ENCODE measurements at regions not wholly inside any gene's neighbourhood (a gene's known extent, or its start where the extent isn't known, plus 50 kb on each side); places are given as distances from the start of the nearest gene placed in this dataset.
A peak's percentile ranks its signal among the peaks of the same experiment; 100 is the strongest.

DNA sequence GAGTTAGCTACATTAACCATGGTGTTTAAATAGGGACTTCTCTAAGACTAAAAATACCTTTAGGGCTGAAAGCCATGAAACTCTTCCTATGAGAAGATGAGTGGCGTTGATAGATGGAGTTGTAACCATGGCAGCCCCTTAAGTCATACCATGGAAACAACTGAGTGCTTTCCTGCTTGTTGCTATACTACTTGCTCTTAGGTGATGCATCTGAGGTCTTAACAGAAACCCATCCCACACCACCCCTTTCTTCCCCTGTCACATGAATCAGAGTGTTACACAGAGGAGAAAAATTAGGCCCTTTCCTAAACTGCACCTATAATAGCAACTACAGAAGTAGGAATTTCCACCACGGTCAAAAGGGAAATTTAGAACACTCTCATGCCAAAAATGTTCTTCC, 64.3 kb upstream of the ZC3H12C start:
- DNase-seq (ENCODE audit: low spot score): no peak

DNA sequence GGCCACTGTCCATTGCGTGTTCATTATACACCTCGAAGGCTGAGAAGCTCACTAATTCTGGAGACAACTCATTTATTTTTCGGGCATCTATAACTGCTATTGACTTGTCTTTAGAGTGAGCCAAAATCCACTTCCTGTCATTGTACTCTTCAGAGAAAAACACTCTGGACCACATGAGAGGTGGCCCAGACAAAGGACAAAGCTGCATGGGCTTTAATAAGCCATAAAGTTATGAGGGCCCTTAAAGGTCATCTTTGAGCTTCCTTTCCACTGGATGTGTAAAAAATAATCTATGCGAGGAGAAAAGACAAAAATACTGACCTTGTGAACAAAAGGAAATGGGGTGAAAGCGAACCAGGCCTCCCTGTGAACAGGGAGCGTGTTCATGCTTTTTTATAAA, 63.5 kb upstream of the ZC3H12C start:
- no peak for DNase-seq (ENCODE audit: low spot score)

DNA sequence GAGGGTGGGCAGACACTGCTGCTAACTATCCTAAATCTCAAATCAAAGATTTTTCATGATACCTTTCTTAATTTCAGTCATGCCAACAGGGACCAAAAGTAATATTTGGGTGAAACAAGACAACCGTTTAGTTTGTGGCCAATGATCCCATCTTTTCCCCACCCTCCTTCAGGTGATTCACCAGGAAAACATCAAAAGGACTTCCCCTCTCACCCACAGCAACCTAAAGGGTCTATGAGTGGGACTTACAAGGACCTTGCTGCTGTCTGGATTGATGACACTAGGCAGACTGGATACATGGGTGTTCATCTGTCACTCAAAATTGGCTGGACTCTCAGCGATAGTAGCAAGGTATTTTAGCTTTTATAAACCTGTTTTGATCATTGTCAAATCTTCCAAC, 62.0 kb upstream of the ZC3H12C start:
- DNase-seq (ENCODE audit: low spot score): no peak

- peak; percentile 64 for DNase-seq (ENCODE audit: low spot score)
Measured at GRCh38 chr11:110032259-110032658, 60.9 kb upstream of the ZC3H12C start.

- DNase-seq (ENCODE audit: low spot score): no peak
Measured at GRCh38 chr11:110032957-110033570, 60.1 kb upstream of the ZC3H12C start.

DNA sequence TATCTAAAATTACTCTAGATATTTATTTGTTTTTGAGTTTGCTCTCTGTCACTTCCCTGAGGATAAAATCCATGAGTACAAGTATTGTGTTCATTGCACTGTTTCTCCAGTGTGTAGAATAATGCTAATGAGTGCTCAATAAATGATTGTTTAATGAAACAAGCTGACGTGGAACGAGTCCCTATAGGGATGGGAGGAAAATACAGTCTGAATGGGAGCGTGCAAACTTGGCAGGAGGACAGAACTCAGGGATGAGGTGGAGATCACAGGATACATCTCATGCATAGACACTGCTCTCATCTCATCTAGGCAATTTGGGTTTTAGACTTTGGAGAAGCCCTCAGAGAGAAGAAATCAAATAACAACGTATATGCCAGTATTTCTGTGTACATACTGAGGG, 58.4 kb upstream of the ZC3H12C start:
- no peak for DNase-seq (ENCODE audit: low spot score)

GRCh38 chr11:110035357-110035756, 57.8 kb upstream of the ZC3H12C start:
- DNase-seq (ENCODE audit: low spot score): no peak

DNA sequence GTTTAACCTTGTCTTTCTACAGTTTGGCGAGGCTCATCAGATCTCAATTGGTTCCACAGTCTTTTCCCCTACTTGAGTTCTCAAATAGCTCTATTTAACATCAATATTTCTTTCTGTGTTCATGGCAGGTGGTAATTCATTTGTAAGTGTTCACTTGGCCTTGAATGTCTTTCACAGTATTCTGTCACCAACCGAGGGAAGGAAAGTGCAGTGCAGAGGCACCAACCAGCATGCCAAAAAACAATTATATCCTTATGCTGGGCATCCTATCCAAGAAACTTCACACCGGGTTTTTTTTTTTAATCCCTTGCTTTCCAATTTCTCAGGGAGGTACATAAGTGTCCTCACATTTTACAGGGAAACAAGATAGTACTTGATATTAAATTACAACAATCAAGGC, 55.0 kb upstream of the ZC3H12C start:
- no peak for DNase-seq (ENCODE audit: low spot score)

All from Ammon's horn (tissue), 1 donor.